ENCODE measurements at regions not wholly inside any gene's neighbourhood (a gene's known extent, or its start where the extent isn't known, plus 50 kb on each side); places are given as distances from the start of the nearest gene placed in this dataset.
A peak's percentile ranks its signal among the peaks of the same experiment; 100 is the strongest.

GRCh38 chr20:60810561-60810960, 441.5 kb upstream of the CDH4 start:
- CTCF ChIA-PET: no interaction called here
- DNase-seq (no peak), ATAC-seq (no peak)
- no peak overlapping the region for H3K27ac Mint-ChIP-seq
- no peaks in the 10 kb centered on the region for H3K4me1 Mint-ChIP-seq
- H3K4me3 Mint-ChIP-seq: no peak overlapping the region
- H3K27me3 Mint-ChIP-seq: no peaks in the 10 kb centered on the region
- no peaks in the 10 kb centered on the region for H3K36me3 Mint-ChIP-seq
- H3K9me3 Mint-ChIP-seq (ENCODE audit: low read depth): no peaks in the 10 kb centered on the region

DNA sequence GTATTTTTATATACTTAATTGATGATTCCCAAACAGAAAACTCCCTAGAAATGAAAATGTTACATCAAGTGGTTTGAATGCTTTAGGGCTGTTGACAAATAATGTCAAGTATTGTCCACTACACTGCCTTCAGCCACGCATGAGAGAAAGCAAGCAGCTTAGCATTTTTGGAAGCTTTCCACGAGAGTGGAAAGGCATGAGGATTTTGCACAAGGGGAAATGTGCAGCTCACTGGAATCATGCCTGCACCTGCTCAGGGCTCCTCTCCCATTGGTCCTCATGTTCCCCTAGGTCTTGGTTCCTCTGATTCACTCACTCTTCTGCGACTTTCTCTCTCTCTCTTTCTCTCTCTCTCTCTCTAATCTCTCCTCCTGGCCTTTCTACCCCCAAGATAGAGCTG, 439.5 kb upstream of the CDH4 start:
- Mint-ChIP-seq H3K4me1 (no peaks in the 10 kb centered on the region), H3K36me3 (no peaks in the 10 kb centered on the region), H3K27me3 (no peaks in the 10 kb centered on the region), H3K27ac (no peak overlapping the region), H3K4me3 (no peak overlapping the region), H3K9me3 (ENCODE audit: low read depth) (peaks cover 5% of the 10 kb centered on the region)
- CTCF ChIA-PET: no interaction called here
- ATAC-seq (no peak), DNase-seq (no peak)

- H3K36me3 Mint-ChIP-seq: no peaks in the 10 kb centered on the region
- ATAC-seq: no peak
- H3K27ac Mint-ChIP-seq: no peak overlapping the region
- DNase-seq: no peak
- CTCF ChIA-PET: no interaction called here
- peaks cover 5% of the 10 kb centered on the region for H3K9me3 Mint-ChIP-seq (ENCODE audit: low read depth)
- H3K27me3 Mint-ChIP-seq: no peaks in the 10 kb centered on the region
- no peaks in the 10 kb centered on the region for H3K4me1 Mint-ChIP-seq
- H3K4me3 Mint-ChIP-seq: no peak overlapping the region
Measured at GRCh38 chr20:60813066-60813465, 439.0 kb upstream of the CDH4 start.

DNA sequence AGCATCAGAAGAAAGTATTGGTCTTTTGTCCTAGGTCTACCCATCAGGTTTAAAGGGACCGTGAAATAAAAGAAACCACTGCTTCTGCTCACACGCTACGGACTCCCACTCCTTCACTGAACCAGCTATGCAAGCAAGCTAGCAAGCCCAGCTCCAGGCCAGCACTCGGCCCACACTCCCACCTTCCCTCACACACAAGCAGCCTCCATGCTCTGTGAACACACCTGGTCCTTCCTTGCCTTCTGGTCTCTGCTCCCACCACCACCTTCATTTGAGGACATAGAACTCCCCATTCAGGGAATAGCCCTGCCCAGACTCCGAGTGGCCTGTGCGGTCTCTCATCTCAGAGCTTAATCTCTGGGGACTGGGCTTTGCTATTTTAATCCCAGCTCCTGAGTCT, 436.4 kb upstream of the CDH4 start:
- CTCF ChIA-PET: no interaction called here
- DNase-seq (no peak), ATAC-seq (no peak)
- Mint-ChIP-seq H3K4me1 (peaks cover 2% of the 10 kb centered on the region), H3K27me3 (no peaks in the 10 kb centered on the region), H3K4me3 (no peak overlapping the region), H3K27ac (no peak overlapping the region), H3K36me3 (no peaks in the 10 kb centered on the region), H3K9me3 (ENCODE audit: low read depth) (peaks cover 5% of the 10 kb centered on the region)

GRCh38 chr20:60816901-60817300, 435.2 kb upstream of the CDH4 start:
- no peak overlapping the region for H3K4me3 Mint-ChIP-seq
- H3K27ac Mint-ChIP-seq: no peak overlapping the region

DNA sequence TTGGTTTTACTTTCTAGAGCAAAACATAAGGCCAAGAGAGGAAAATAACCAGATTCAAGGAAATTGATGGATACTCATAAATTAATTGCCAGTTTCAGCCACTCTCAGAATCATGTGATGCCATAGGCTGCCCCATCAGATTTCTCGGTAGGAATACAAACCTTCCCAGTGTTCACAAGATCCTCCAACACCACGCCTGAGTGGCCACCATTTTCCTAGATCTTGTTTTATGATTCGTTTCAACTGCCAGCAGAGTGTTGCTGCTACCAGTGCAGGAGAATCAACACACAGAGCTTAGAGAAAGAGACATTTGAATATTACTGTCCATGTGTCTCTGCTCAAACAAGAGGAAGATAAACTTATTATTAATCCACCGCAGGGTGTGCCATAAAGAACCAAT, 434.2 kb upstream of the CDH4 start:
- no peak for DNase-seq
- no peak overlapping the region for H3K4me3 Mint-ChIP-seq
- CTCF ChIA-PET: no interaction called here
- no peak overlapping the region for H3K27ac Mint-ChIP-seq
- ATAC-seq: no peak
- H3K4me1 Mint-ChIP-seq: peaks cover 6% of the 10 kb centered on the region
- H3K36me3 Mint-ChIP-seq: no peaks in the 10 kb centered on the region
- no peaks in the 10 kb centered on the region for H3K27me3 Mint-ChIP-seq
- H3K9me3 Mint-ChIP-seq (ENCODE audit: low read depth): peaks cover 5% of the 10 kb centered on the region

More at GRCh38 chr20:60816901-60817300, 435.2 kb upstream of the CDH4 start:
- no peak for DNase-seq
- Mint-ChIP-seq H3K27me3 (no peaks in the 10 kb centered on the region), H3K36me3 (no peaks in the 10 kb centered on the region), H3K9me3 (ENCODE audit: low read depth) (peaks cover 5% of the 10 kb centered on the region), H3K4me1 (peaks cover 6% of the 10 kb centered on the region)
- no peak for ATAC-seq
- CTCF ChIA-PET: no interaction called here

GRCh38 chr20:60819511-60819910, 432.6 kb upstream of the CDH4 start:
- Mint-ChIP-seq H3K4me3 (no peak overlapping the region), H3K9me3 (ENCODE audit: low read depth) (peaks cover 5% of the 10 kb centered on the region), H3K36me3 (no peaks in the 10 kb centered on the region), H3K4me1 (peaks cover 6% of the 10 kb centered on the region), H3K27me3 (no peaks in the 10 kb centered on the region), H3K27ac (no peak overlapping the region)
- DNase-seq (no peak), ATAC-seq (no peak)
- CTCF ChIA-PET: no interaction called here

DNA sequence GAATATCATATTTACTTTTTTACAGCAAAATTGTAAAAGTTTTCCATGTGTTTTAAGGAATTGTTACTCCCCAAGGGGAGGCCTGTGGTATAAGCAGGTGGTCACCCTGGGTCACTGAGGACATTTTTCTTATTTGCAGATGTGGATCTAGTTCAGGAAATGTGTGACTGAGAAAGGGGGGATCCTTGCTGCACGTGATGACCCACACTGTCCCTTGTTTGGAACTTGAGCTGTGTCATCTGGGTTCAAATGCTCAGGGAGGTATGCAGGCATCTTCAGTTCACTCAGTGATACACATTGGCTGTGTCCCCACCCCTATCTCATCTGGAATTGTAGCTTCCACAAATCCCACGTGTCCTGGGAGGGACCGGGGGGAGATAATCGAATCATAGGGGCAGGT, 431.9 kb upstream of the CDH4 start:
- Mint-ChIP-seq H3K4me3 (no peak overlapping the region), H3K4me1 (peaks cover 6% of the 10 kb centered on the region), H3K36me3 (no peaks in the 10 kb centered on the region), H3K27ac (no peak overlapping the region), H3K9me3 (ENCODE audit: low read depth) (peaks cover 5% of the 10 kb centered on the region), H3K27me3 (no peaks in the 10 kb centered on the region)
- no peak for DNase-seq
- no peak for ATAC-seq
- CTCF ChIA-PET: no interaction called here

DNA sequence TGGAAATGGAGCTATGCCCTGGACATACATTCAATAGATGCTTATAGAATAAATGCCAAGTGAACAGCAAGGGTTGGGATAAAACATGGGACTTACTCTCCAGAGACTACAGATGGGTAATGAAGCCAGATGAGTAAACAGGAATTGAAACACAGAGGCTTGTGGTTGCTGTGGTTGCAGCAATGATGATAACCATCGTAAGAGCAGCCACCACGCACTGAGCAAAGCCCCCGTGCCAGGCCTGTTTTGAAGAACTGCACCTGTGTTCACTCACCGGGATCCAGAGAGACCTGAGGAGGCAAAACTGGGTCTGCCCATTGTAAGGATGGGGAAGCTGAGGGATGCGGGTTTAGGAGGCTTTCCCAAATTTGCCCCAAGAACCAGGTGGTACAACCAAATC, 431.1 kb upstream of the CDH4 start:
- H3K27me3 Mint-ChIP-seq: no peaks in the 10 kb centered on the region
- peaks cover 6% of the 10 kb centered on the region for H3K4me1 Mint-ChIP-seq
- CTCF ChIA-PET: no interaction called here
- no peak overlapping the region for H3K4me3 Mint-ChIP-seq
- peaks cover 5% of the 10 kb centered on the region for H3K9me3 Mint-ChIP-seq (ENCODE audit: low read depth)
- DNase-seq: peak; percentile 41
- H3K36me3 Mint-ChIP-seq: no peaks in the 10 kb centered on the region
- no peak overlapping the region for H3K27ac Mint-ChIP-seq
- no peak for ATAC-seq

- Mint-ChIP-seq H3K36me3 (no peaks in the 10 kb centered on the region), H3K9me3 (ENCODE audit: low read depth) (no peaks in the 10 kb centered on the region), H3K27me3 (no peaks in the 10 kb centered on the region), H3K27ac (no peak overlapping the region), H3K4me3 (no peak overlapping the region), H3K4me1 (peaks cover 6% of the 10 kb centered on the region)
- DNase-seq (no peak), ATAC-seq (no peak)
- CTCF ChIA-PET: no interaction called here
Measured at GRCh38 chr20:60822699-60823607, 429.1 kb upstream of the CDH4 start.

- Mint-ChIP-seq H3K36me3 (no peaks in the 10 kb centered on the region), H3K4me3 (no peak overlapping the region), H3K4me1 (no peaks in the 10 kb centered on the region), H3K27me3 (no peaks in the 10 kb centered on the region), H3K27ac (no peak overlapping the region), H3K9me3 (ENCODE audit: low read depth) (no peaks in the 10 kb centered on the region)
- CTCF ChIA-PET: no interaction called here
- no peak for ATAC-seq
- no peak for DNase-seq
Measured at GRCh38 chr20:60835876-60836275, 416.2 kb upstream of the CDH4 start.

DNA sequence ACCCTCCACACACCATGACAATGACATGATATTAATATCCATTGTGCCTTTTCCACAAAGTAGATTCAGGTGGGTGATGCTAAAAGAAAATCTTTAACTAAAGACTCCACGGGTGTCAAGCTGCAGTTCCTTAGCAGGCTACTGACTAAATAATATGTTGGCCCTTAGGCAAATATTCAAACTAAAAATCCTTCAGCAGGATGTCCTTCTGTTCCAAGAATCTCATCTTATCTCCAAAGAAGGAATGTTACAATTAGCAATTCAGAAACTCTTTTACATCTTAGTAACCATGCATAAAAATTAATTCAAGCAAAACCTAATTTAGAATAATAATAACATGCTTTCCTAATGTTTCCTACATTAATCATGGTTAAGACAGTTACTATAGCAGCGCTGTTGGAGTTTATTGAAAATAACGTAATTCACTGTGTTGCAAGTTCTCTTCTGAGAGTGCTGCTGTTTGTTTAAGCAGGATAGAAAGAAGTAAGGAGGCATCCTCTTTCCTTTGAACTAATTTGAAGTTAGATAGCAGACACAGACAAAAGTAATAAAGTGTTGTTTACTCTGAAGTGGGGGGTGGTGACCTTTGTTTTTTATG, 414.8 kb upstream of the CDH4 start:
- ATAC-seq: no peak
- Mint-ChIP-seq H3K36me3 (no peaks in the 10 kb centered on the region), H3K4me3 (no peak overlapping the region), H3K9me3 (ENCODE audit: low read depth) (no peaks in the 10 kb centered on the region), H3K4me1 (no peaks in the 10 kb centered on the region), H3K27ac (no peak overlapping the region), H3K27me3 (no peaks in the 10 kb centered on the region)
- CTCF ChIA-PET: no interaction called here
- no peak for DNase-seq

- Mint-ChIP-seq H3K27me3 (no peaks in the 10 kb centered on the region), H3K4me1 (no peaks in the 10 kb centered on the region), H3K4me3 (no peak overlapping the region), H3K9me3 (ENCODE audit: low read depth) (no peaks in the 10 kb centered on the region), H3K36me3 (no peaks in the 10 kb centered on the region), H3K27ac (no peak overlapping the region)
- DNase-seq (no peak), ATAC-seq (no peak)
- CTCF ChIA-PET: no interaction called here
Measured at GRCh38 chr20:60838297-60838696, 413.8 kb upstream of the CDH4 start.

DNA sequence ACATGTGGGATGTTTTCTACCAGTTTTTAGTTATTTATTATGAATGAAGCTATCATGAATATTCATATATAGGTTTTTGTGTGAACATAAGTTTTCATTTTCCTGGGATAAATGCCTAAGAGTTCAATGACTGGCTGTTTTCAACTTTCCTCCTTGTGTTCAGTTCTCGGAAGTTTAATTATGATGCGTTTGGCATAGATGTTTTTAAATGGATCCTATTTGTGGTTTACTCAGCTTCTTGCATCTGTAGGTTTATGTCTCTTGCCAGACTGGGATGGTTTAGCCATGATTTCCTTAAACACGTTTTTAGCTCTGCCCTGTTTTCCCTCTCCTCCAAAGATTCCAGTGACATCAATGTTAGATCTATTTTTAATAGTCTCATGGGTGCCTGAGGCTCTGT, 411.1 kb upstream of the CDH4 start:
- CTCF ChIA-PET: no interaction called here
- DNase-seq (no peak), ATAC-seq (no peak)
- no peak overlapping the region for H3K4me3 Mint-ChIP-seq
- no peaks in the 10 kb centered on the region for H3K4me1 Mint-ChIP-seq
- H3K27me3 Mint-ChIP-seq: no peaks in the 10 kb centered on the region
- no peak overlapping the region for H3K27ac Mint-ChIP-seq
- H3K36me3 Mint-ChIP-seq: no peaks in the 10 kb centered on the region
- H3K9me3 Mint-ChIP-seq (ENCODE audit: low read depth): no peaks in the 10 kb centered on the region
